ENCODE measurements at regions not wholly inside any gene's neighbourhood (a gene's known extent, or its start where the extent isn't known, plus 50 kb on each side); places are given as distances from the start of the nearest gene placed in this dataset.

- H2AFZ ChIP-seq (ENCODE audit: low read length), result no peak overlapping the region
- no peak overlapping the region for H3K4me3 ChIP-seq (ENCODE audit: low read length)
- no peaks in the 10 kb centered on the region for H3K27me3 ChIP-seq (ENCODE audit: low read length)
- no peak overlapping the region for H3K9ac ChIP-seq (ENCODE audit: low read length)
- DNase-seq, result no peak
- no peaks in the 10 kb centered on the region for H3K9me3 ChIP-seq (ENCODE audit: low read length)
- no peaks in the 10 kb centered on the region for H4K20me1 ChIP-seq (ENCODE audit: insufficient read depth, low read depth, low read length)
- H3K27ac ChIP-seq (ENCODE audit: low read length), result no peak overlapping the region
- H3K4me2 ChIP-seq (ENCODE audit: low read depth, low read length, poor library complexity, severe bottlenecking), result no peak overlapping the region
- H3K79me2 ChIP-seq (ENCODE audit: low read length), result no peaks in the 10 kb centered on the region
- H3K36me3 ChIP-seq (ENCODE audit: insufficient read depth, low read length), result no peaks in the 10 kb centered on the region
- H3K4me1 ChIP-seq (ENCODE audit: low read length), result peaks cover 3% of the 10 kb centered on the region; the same call in 1 of the 2 replicates
- no peaks in the 10 kb centered on the region for H3K9me2 ChIP-seq (replicated peaks; ENCODE audit: insufficient read depth, low read length)
Observed at GRCh38 chr2:209209943-209210342, 213.9 kb upstream of the MAP2 start.

GRCh38 chr2:209230560-209230959 lies 193.3 kb upstream of the MAP2 start:
- no peak for DNase-seq
- no peaks in the 10 kb centered on the region for H3K4me1 ChIP-seq (ENCODE audit: low read length)
- no peak overlapping the region for H3K4me2 ChIP-seq (ENCODE audit: low read depth, low read length, poor library complexity, severe bottlenecking)
- H3K9me2 ChIP-seq (replicated peaks; ENCODE audit: insufficient read depth, low read length), result no peaks in the 10 kb centered on the region
- H3K27ac ChIP-seq (ENCODE audit: low read length), result no peak overlapping the region
- H3K9ac ChIP-seq (ENCODE audit: low read length), result no peak overlapping the region
- no peaks in the 10 kb centered on the region for H3K27me3 ChIP-seq (ENCODE audit: low read length)
- H3K4me3 ChIP-seq (ENCODE audit: low read length), result no peak overlapping the region
- H4K20me1 ChIP-seq (ENCODE audit: insufficient read depth, low read depth, low read length), result no peaks in the 10 kb centered on the region
- no peaks in the 10 kb centered on the region for H3K9me3 ChIP-seq (ENCODE audit: low read length)
- H3K36me3 ChIP-seq (ENCODE audit: insufficient read depth, low read length), result no peaks in the 10 kb centered on the region
- H3K79me2 ChIP-seq (ENCODE audit: low read length), result no peaks in the 10 kb centered on the region
- H2AFZ ChIP-seq (ENCODE audit: low read length), result no peak overlapping the region

GRCh38 chr2:209236377-209236776 lies 187.5 kb upstream of the MAP2 start:
- Histone ChIP-seq H3K36me3 (ENCODE audit: insufficient read depth, low read length) (no peaks in the 10 kb centered on the region), H3K4me3 (ENCODE audit: low read length) (no peak overlapping the region), H3K9me3 (ENCODE audit: low read length) (no peaks in the 10 kb centered on the region), H3K4me2 (ENCODE audit: low read depth, low read length, poor library complexity, severe bottlenecking) (no peak overlapping the region), H3K9me2 (replicated peaks; ENCODE audit: insufficient read depth, low read length) (no peaks in the 10 kb centered on the region; the same call in 1 of the 2 replicates), H3K4me1 (ENCODE audit: low read length) (no peaks in the 10 kb centered on the region), H3K79me2 (ENCODE audit: low read length) (no peaks in the 10 kb centered on the region), H3K9ac (ENCODE audit: low read length) (no peak overlapping the region), H3K27me3 (ENCODE audit: low read length) (no peaks in the 10 kb centered on the region), H2AFZ (ENCODE audit: low read length) (no peak overlapping the region), H4K20me1 (ENCODE audit: insufficient read depth, low read depth, low read length) (no peaks in the 10 kb centered on the region), H3K27ac (ENCODE audit: low read length) (no peak overlapping the region)
- no peak for DNase-seq

- H3K27me3 ChIP-seq (ENCODE audit: low read length), result no peaks in the 10 kb centered on the region
- H3K36me3 ChIP-seq (ENCODE audit: insufficient read depth, low read length), result no peaks in the 10 kb centered on the region
- no peak overlapping the region for H2AFZ ChIP-seq (ENCODE audit: low read length)
- no peak overlapping the region for H3K9ac ChIP-seq (ENCODE audit: low read length)
- H3K4me1 ChIP-seq (ENCODE audit: low read length), result no peaks in the 10 kb centered on the region
- H3K4me2 ChIP-seq (ENCODE audit: low read depth, low read length, poor library complexity, severe bottlenecking), result no peak overlapping the region
- H4K20me1 ChIP-seq (ENCODE audit: insufficient read depth, low read depth, low read length), result no peaks in the 10 kb centered on the region
- H3K27ac ChIP-seq (ENCODE audit: low read length), result no peak overlapping the region
- H3K79me2 ChIP-seq (ENCODE audit: low read length), result no peaks in the 10 kb centered on the region
- H3K9me3 ChIP-seq (ENCODE audit: low read length), result no peaks in the 10 kb centered on the region
- H3K9me2 ChIP-seq (replicated peaks; ENCODE audit: insufficient read depth, low read length), result no peaks in the 10 kb centered on the region; the same call in 1 of the 2 replicates
- DNase-seq, result no peak
- H3K4me3 ChIP-seq (ENCODE audit: low read length), result no peak overlapping the region
Observed at GRCh38 chr2:209238765-209239584, 184.9 kb upstream of the MAP2 start.

- Histone ChIP-seq H3K9me2 (replicated peaks; ENCODE audit: insufficient read depth, low read length) (no peaks in the 10 kb centered on the region; the same call in 1 of the 2 replicates), H3K27ac (ENCODE audit: low read length) (no peak overlapping the region), H4K20me1 (ENCODE audit: insufficient read depth, low read depth, low read length) (no peaks in the 10 kb centered on the region), H3K4me1 (ENCODE audit: low read length) (no peaks in the 10 kb centered on the region), H3K4me3 (ENCODE audit: low read length) (no peak overlapping the region), H3K36me3 (ENCODE audit: insufficient read depth, low read length) (no peaks in the 10 kb centered on the region), H3K27me3 (ENCODE audit: low read length) (no peaks in the 10 kb centered on the region), H3K9ac (ENCODE audit: low read length) (no peak overlapping the region), H3K79me2 (ENCODE audit: low read length) (no peaks in the 10 kb centered on the region), H2AFZ (ENCODE audit: low read length) (no peak overlapping the region), H3K9me3 (ENCODE audit: low read length) (no peaks in the 10 kb centered on the region), H3K4me2 (ENCODE audit: low read depth, low read length, poor library complexity, severe bottlenecking) (no peak overlapping the region)
- DNase-seq, result no peak
Observed at GRCh38 chr2:209239585-209239938, 184.3 kb upstream of the MAP2 start.

GRCh38 chr2:209240204-209240603 lies 183.6 kb upstream of the MAP2 start:
- no peak for DNase-seq
- Histone ChIP-seq H4K20me1 (ENCODE audit: insufficient read depth, low read depth, low read length) (no peaks in the 10 kb centered on the region), H3K27me3 (ENCODE audit: low read length) (no peaks in the 10 kb centered on the region), H3K9me3 (ENCODE audit: low read length) (no peaks in the 10 kb centered on the region), H3K79me2 (ENCODE audit: low read length) (no peaks in the 10 kb centered on the region), H3K4me3 (ENCODE audit: low read length) (no peak overlapping the region), H3K36me3 (ENCODE audit: insufficient read depth, low read length) (no peaks in the 10 kb centered on the region), H2AFZ (ENCODE audit: low read length) (no peak overlapping the region), H3K4me1 (ENCODE audit: low read length) (no peaks in the 10 kb centered on the region), H3K9me2 (replicated peaks; ENCODE audit: insufficient read depth, low read length) (no peaks in the 10 kb centered on the region; the same call in 1 of the 2 replicates), H3K27ac (ENCODE audit: low read length) (no peak overlapping the region), H3K4me2 (ENCODE audit: low read depth, low read length, poor library complexity, severe bottlenecking) (no peak overlapping the region), H3K9ac (ENCODE audit: low read length) (no peak overlapping the region)

GRCh38 chr2:209253544-209253943 lies 170.3 kb upstream of the MAP2 start:
- Histone ChIP-seq H3K27me3 (ENCODE audit: low read length) (no peaks in the 10 kb centered on the region), H3K36me3 (ENCODE audit: insufficient read depth, low read length) (no peaks in the 10 kb centered on the region), H4K20me1 (ENCODE audit: insufficient read depth, low read depth, low read length) (no peaks in the 10 kb centered on the region), H3K9ac (ENCODE audit: low read length) (no peak overlapping the region), H3K4me2 (ENCODE audit: low read depth, low read length, poor library complexity, severe bottlenecking) (no peak overlapping the region), H3K9me3 (ENCODE audit: low read length) (no peaks in the 10 kb centered on the region), H3K4me1 (ENCODE audit: low read length) (no peaks in the 10 kb centered on the region), H3K4me3 (ENCODE audit: low read length) (no peak overlapping the region), H3K79me2 (ENCODE audit: low read length) (no peaks in the 10 kb centered on the region), H3K9me2 (replicated peaks; ENCODE audit: insufficient read depth, low read length) (no peaks in the 10 kb centered on the region), H2AFZ (ENCODE audit: low read length) (no peak overlapping the region), H3K27ac (ENCODE audit: low read length) (no peak overlapping the region)
- DNase-seq, result no peak

GRCh38 chr2:209259767-209260166 lies 164.1 kb upstream of the MAP2 start:
- Histone ChIP-seq H2AFZ (ENCODE audit: low read length) (no peak overlapping the region), H3K27ac (ENCODE audit: low read length) (no peak overlapping the region), H3K9me3 (ENCODE audit: low read length) (no peaks in the 10 kb centered on the region), H4K20me1 (ENCODE audit: insufficient read depth, low read depth, low read length) (no peaks in the 10 kb centered on the region), H3K36me3 (ENCODE audit: insufficient read depth, low read length) (no peaks in the 10 kb centered on the region), H3K4me3 (ENCODE audit: low read length) (no peak overlapping the region), H3K4me1 (ENCODE audit: low read length) (no peaks in the 10 kb centered on the region), H3K9ac (ENCODE audit: low read length) (no peak overlapping the region), H3K27me3 (ENCODE audit: low read length) (no peaks in the 10 kb centered on the region), H3K79me2 (ENCODE audit: low read length) (no peaks in the 10 kb centered on the region), H3K9me2 (replicated peaks; ENCODE audit: insufficient read depth, low read length) (no peaks in the 10 kb centered on the region), H3K4me2 (ENCODE audit: low read depth, low read length, poor library complexity, severe bottlenecking) (no peak overlapping the region)
- no peak for DNase-seq

Measured in Karpas-422 (cell line).